Activated CD4-positive, alpha-beta T cell treated with anti-CD3 and anti-CD28 coated beads, Interleukin-2, amount 50 U/mL, for 4 hours (primary cell): ENCODE measurements at regions not wholly inside any gene's neighbourhood (a gene's known extent, or its start where the extent isn't known, plus 50 kb on each side); places are given as distances from the start of the nearest gene placed in this dataset.
"Not testable (repeated sequence)": the region's sequence is repeated elsewhere in the genome, so short reads cannot be mapped to it uniquely, and the experiment has no call there.

Experiments used
- DNase-seq, 2 experiments: peaks; one replicate each; pipeline ENCODE4 v3.0.0-alpha.2; 2020

DNA sequence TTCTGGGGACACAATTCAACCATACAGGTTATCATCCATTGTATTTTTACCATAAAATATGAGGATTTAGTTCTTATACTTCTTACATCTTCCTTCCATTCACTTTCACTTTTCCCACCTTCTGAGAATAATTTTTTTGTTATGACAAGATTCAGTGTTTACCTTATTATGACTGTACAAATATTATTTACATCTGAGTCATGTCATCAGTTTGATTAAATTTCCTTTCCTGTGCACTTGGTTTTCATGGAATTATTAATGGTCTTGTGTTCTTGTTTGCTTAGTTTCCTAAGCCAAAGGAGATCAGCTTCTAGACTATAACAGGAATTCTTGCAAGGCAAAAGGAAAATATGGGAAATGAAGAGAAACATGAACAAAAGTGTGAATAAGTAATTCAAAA, 366.5 kb downstream of the TMEM38B start:
- no peak for DNase-seq

DNA sequence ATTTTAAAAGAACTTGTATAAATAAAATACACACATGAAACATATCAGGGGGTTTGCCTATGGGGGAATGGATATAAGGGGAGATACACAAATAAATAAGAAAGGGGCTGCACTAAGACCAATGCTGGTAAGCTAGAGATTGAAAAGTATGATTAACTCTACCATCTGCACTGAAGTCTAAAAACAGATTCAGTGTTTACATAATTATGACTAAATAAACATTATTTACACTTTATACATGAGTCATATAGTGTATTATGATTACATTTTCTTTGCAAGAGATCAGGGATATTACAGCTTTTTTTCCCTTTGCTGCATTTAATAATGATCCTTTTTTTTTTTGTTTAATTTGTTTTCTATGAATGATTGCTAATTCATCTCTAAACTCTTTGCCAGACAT, 367.9 kb downstream of the TMEM38B start:
- DNase-seq: no peak

DNA sequence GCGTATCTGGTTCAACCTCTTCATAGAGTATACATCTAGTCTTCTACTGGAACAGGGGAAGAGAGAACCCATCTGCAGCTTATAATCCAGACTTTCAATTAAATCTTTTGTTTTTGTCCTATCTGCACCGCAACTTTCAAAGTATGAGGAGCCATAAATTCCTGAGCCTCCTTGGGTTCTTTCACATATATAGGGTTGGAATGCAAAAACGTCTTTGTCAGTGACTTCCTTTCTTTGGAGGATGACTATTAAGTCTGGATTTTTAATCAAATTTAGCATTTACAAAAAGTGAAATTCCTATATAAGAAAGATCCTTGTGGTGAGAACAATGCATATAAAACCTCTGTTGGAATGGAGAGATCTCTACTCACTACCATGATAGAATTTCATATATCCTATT, 370.8 kb downstream of the TMEM38B start:
- DNase-seq: no peak

DNA sequence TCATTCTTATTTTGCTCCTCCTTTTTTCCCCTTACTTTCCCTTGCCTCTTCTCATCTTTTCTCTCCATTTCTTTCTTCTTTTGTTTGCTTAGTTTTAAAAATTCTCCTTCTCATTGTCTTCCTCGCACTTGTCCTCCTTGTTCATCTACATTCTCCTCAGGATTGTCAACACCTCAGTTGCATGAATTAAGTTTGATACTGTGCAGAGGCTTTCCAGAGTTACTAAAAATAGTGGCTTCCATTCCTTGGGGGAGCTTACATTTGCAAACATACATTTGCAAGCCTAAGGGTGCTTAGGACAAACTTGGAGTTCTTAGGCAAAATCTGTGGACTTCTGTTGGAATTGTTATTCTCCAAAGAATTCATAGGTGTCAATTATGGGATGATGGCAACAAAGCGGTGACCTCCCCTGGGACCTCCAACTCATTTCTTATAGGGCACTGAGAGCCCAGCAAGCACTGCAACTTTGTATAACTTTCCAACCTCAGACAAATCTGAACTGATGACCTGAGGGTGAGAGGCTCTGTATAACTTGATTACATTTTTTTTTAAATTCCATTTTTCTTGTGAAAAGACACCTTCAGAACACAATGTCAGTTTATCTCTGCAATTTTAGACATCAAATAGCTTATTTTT, 371.4 kb downstream of the TMEM38B start:
- DNase-seq: no peak

DNA sequence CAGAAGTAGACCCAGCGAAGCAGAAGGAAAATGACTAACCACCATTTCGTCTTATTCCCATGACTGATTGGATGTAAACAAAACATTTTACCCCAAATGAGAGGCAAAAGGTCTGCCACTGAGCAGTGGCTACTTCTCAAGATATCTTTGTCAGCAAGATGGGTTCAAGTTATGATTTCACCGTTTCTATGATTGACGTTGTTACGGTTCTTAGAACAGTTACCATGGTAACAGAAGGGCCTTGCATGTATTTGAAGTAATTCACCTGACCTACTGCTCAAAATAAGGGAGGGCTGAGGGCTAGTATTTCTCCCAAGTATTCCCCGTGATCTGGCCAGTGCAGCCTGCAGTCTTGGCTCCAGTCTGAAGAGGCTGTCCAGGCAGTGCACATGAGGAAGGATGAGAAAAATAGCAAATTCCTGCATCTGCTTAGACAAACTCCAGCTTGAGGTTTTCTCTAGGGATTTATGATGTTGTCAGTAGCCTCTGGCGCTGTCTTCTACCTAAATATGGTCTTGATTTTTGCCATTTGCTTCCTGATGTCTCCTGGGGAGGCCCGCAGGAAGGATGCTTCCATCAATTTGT, 372.7 kb downstream of the TMEM38B start:
- DNase-seq: no peak

DNA sequence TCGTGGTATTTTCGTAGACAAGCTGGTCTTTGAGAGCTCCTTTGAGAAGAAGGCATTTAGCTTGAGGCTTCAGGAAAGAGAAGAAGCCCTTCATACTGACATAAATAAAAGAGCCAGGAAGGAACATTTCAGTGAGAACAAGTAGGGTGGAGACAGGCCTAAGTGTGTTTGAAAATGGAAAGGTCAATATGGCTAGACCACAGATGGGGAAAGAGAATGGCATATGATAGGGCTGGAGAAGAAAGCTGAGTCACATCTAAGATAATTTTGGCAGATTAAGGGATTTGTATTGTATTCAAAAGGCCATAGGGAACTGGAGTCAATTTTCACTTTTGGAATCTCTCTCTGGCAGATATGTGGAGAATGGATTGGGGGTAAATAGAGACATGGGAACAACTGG, 374.9 kb downstream of the TMEM38B start:
- DNase-seq: no peak

DNA sequence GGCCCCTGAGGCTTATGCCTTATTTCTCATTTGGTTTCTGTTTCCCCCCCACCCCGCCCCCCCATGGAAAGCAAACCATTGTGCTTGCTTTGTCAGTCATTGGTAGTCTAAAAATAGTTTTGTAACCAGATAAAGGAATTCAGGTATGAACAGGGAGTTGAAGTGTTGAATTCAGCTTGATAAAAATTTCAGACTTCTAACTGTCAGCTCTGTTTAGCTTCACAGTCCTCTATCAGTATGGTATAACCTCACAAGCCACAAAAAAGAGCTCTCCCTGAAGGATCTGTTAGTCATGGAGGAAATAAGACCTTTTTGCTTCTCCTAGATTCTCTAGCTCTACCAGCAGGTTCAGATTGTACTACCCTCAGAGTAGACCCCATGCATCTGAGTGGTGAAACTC, 378.1 kb downstream of the TMEM38B start:
- no peak for DNase-seq

DNA sequence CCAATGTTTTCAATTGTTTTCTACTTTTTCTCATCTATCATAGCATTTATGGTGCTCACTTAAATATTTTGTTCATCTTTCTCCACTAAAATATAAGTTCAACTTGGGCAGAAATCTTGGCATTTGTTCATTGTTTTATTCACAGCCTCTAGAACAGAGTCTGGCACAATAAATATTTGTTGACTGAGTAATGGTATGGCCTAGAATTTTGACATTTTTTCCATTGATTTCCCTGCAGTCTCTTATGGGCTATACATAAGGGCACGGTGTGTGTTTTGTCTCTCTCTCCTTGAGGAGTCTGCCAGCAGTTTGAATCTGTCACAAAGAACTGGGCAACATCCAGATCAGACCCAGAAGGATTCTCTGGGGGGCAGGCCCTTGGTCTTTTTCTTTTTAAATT, 379.7 kb downstream of the TMEM38B start:
- no peak for DNase-seq

DNA sequence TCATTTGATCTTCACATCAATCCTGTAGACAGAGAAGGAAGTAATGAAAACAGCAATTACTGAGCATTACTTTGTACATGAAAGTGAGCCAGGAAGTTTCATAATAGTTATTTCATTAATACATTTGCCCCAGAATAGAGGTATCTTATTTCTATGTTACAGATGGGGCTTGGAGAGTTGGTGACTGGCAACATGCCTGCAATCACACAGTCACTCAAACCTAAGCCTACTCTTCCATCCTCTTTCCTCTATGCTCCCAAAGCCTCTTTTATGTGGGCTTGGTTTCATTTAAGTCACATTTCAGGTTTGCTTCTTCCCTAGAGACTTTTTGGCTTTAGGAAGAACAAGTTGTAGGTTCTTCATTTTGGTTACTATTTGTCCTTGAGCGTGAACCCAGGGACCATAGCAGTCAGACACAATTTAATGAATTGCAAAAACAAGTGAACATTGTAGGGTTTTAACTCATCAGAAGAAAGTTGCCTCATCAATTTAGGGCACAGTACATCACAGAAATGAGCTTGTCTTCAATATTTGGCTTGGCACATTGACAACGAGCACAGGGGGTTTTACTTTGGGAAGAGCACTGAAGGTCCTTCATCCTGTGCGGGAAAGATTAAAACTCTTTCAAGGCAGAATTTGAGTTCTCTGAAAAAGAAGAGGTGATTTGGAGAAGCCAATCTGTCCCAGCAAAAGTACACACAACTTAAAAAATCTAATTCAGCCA, 381.1 kb downstream of the TMEM38B start:
- DNase-seq: no peak

DNA sequence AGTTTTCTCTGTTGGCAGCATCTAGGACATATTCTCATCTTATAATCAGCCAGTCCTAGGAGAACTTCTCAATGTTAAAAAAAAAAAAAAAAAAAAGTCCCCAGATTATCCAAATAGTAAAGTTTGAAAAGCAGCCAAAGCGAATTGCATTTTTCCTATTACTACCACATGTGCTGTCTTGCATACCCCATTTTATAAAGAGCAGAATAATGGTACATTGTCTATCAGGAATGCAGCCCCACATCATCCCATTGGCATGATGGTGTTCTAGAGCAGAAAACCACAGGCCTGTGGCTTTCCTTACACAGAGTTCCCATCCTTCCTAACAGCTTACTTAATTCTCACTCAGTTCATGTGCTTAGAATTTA, 381.6 kb downstream of the TMEM38B start:
- no peak for DNase-seq

DNA sequence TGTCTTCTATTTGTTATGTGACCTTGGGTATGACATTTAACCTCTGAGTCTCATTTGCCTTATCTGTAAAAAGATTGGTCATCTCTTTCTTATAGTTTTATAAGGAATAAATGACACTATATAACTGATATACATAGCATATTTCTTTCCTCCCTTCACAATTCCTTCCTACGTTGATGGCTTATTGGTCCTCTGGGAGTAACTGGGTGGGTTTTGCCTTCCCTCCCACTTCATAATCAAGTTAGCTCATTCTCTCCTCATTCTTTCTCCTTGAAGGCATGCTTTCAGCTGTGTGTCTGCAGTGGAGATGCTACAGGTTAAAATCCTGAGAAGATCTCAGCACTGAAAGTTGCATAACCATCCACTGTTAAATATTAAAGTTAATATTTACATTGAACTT, 382.4 kb downstream of the TMEM38B start:
- no peak for DNase-seq

DNA sequence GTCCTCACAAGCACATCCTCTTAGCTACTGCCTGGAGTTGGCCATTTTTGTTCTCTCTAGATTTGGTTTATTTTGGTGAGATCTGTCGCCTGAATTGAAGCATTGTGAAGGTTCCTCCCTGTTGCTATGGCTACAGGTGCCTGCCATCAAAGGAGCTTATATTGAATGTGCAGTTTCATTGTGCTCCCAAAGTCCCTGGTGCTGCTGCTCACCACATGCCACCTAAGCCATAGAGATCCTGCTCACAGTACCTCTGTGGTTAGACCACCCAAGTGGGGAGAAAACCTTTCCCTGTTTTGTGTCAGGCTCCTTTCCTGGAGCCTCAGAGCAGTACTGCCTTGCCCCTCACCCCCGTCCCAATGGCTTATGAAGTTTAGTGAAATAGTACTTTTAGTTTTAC, 383.4 kb downstream of the TMEM38B start:
- no peak for DNase-seq

DNA sequence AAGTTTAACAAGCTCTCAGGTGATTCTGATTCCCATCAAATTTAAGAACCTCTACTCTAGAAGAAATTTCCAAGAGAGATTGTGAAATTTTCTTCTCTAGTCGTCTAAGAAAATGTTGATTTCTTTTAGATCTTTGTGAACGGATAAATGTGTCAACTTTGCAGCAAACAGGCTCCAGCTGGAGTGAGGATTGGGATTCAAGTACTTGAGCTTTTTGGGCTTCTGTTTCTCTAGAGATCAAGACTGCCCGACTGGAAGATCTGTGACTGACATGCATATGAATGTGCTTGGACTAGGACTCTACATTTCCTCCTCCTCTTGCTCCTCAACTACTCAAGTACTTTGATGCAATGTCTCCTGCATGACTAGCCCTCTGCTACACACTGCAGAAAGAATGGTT, 388.3 kb downstream of the TMEM38B start:
- no peak for DNase-seq

DNA sequence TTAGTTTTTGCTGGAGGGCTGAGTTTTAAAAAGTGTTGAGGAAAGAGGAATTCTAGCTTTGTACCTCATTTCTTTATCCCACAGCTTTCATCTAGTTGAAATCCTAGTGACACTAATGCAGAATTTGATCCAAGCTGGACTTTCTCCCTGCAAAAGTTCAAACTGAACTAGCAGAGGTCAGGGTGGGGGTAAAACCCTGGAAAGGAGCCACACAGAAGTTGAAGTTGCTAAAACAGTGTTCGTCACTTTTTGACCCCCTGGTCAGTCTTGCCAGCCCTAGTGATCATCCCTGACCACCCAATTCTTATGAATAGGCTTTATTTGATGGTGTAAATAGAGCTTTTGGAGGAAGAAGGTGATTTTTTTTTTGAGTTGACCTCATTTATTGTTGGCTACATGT, 390.4 kb downstream of the TMEM38B start:
- no peak for DNase-seq

DNA sequence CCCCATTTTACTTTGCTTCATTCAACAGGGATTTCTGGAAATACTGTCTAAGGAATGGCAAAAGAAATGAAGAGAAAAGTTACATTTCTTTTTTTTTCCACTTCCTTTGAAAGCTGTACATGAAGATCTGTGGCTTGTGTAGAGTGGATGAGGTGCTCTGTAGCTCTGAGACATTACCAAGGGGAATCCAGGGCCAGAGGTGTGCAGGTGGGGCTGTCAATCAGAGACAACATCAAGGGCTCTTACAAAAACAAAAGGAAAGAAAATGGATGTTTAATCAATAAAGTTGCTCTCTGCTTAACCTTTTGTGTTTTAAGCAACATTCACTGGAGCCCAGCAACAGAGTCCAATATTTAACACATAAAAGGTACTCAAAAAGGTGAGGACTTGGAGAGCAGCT, 391.1 kb downstream of the TMEM38B start:
- DNase-seq: no peak

DNA sequence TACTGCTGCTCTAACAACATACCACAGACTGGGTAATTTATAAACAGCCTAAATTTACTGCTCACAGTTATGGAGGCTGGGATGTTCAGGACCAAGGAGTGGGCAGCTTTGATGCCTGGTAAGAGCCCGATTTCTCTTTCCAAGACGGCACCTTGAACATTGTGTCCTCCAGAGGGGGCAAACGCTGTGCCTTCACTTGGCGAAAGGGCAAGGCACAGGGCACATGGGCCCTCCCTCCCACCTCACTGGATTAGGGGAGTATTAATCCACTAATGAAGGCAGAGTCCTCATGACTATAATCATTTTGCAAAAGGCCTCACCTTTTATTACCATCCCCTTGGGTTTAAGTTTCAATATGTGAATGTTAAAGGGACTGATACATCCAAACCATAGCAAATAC, 397.7 kb downstream of the TMEM38B start:
- no peak for DNase-seq

DNA sequence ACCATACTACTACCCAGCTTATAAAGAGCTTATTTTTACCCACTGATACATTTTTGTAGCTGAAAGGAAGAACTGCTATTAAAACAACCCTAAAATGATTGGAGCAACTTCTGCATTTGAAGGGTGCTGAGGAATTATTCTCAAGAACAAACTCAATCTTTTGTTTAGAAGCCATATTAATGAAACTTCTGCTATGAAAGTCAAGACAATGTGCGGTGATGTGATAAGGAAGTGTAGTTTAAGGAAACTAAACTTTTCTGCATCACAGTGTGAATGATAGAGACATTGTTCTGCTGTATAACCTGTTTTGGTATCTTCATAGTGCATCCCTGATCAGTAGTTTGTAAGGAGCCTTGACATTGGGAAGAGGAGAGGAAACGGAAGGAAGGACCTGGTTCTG, 408.5 kb downstream of the TMEM38B start:
- no peak for DNase-seq

DNA sequence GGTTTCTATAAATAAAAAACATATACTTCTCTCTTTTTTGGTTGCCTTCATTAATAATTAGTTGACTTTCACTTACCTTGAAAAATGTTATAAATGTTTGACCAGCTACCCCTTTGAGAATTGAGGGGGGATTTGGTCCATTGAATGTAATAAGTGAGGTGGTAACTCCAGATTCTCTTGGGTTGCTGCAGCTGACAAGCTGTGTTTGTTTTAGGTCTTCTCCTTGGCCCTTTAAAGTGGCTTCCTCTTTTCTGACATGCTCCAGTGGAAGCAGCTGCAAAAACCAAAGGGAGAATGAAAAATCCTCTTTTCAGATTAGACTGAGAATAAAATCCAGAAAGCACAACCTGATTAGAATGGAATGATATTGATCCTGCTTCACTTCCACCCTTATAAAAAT, 410.5 kb downstream of the TMEM38B start:
- no peak for DNase-seq

DNA sequence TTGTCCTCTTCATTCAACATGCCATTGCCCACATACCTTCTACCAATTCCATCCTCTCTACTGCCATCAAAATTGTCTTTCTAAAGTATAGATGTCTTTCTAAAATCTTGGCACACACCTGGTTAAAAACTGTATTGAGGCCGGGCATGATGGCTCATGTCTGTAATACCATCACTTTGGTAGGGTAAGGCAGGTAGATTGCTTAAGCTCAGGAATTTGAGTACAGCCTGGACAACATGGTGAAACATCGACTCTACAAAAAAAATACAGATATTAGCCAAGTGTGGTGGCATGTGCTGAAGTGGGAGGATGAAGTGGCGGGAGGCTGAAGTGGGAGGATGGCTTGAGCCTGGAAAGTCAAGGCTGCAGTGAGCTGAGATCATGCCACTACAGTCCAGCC, 412.1 kb downstream of the TMEM38B start:
- DNase-seq: no peak

DNA sequence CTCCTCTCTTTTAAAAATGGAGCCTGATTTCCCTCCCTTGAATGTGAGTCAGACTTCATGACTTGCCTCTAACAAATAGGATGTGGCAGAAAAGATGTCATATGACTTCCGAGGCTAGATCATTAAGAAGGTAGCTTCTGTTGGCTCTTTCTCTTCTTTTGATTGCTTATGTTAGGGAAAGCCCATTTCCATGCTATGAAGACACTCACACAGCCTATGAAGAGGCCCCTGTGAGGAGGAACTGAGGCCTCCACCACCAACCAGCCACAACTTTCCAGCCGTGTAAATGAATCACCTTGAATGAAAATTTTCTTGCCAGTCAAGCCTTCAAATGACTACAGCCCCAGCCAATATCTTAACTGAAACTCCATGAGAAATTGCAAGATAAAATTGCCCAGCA, 413.4 kb downstream of the TMEM38B start:
- DNase-seq: no peak

DNA sequence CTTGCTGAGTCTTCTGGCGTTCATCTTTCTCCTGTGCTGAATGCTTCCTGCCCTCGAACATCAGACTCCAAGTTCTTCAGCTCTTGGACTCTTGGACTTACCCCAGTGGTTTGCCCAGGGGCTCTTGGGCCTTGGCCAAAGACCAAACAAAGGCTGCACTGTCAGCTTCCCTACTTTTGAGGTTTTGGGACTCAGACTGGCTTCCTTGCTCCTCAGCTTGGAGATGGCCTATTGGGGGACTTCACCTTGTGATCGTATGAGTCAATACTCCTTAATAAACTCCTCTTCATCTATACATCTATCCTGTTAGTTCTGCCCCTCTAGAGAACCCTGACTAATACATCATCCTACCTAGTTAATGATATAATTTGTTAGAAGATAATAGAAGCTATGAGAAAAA, 415.4 kb downstream of the TMEM38B start:
- DNase-seq: not testable (repeated sequence)

DNA sequence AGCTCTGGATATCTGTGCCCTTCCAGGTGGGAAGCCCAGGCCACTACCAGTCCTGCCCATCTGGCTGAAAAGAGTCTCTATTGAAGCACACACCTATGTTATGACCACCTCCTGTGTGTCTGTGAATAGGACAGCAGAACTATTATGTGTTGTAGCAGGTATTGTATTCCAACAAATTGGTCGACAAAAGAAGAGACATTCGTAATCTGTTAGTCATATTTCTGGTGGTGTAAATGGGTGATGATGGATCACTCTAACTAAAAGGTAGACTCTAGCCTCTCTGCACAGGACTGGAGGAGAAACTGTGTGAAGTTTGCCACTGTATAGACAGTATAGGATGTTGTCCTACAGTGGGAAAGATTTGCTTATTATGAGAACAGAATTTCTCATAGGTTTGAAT, 416.1 kb downstream of the TMEM38B start:
- DNase-seq: no peak

DNA sequence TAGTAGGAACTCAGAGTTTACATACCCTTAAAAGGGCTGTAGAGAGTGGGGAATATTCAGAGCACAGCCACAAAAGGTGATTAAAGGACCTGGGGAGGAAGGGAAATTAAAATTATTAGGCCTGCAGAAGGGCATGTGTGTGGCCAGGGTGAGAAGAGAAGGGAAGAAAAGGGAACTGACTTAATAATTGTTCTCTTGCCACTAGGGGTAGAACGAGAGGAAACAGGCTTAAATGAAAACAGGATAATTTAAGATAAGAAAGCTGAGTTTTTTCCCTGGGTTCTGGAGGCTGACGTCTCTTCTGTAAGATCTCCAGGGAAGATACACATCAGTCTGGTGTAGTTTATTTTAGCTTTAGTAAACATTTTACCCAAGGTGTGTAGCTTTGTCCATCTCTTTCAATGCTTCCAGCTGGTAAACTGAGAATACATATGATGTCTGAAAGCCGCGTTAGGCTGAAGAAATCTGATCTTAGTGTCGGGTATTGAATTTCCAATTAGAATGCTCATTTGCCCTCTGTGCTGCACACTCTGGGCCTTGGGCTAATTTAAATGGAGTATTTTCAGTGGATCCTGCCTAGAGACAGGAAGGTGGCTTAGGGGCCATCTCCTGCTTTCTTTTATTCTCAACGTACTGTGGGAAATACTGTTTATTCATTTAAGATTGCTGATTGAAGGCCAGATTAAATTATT, 416.8 kb downstream of the TMEM38B start:
- no peak for DNase-seq

DNA sequence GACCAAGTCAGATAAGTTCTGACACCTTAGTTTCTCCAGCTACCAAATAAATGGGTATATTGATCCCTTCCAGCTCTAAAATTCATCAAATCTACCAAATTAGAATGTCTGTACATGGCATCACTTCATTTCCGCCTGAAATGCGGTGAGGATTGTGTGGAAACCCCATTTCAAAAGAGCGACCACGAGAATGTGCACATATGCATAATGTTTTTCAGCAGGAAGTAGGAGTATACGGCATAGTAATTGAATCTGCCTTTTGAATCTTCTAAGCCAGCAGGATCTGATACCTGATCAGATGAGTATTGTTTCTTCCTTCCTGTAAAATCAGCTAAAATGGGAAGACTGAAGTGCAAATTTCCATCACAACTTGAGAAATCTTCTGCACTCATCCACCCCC, 418.6 kb downstream of the TMEM38B start:
- DNase-seq: no peak
